ENCODE measurements at regions not wholly inside any gene's neighbourhood (a gene's known extent, or its start where the extent isn't known, plus 50 kb on each side); places are given as distances from the start of the nearest gene placed in this dataset.

GRCh38 chr2:20509301-20509769 lies 62.5 kb downstream of the RHOB start:
- DNase-seq (ENCODE audit: low read depth, low spot score) (no peak), FAIRE-seq (no peak)
- H3K9me1 ChIP-seq (ENCODE audit: control insufficient read depth, extremely low read depth, insufficient read depth, low read length), result no peaks in the 10 kb centered on the region
- no peaks in the 10 kb centered on the region for H3K79me2 ChIP-seq (ENCODE audit: control insufficient read depth, insufficient read depth, low read length)
- H3K4me1 ChIP-seq (ENCODE audit: control insufficient read depth, extremely low read depth, insufficient read depth, low read length), result peaks cover 30% of the 10 kb centered on the region
- peak overlapping the region; percentile 79 for H3K27ac ChIP-seq (ENCODE audit: control insufficient read depth, insufficient read depth, low read length)
- no peaks in the 10 kb centered on the region for H3K27me3 ChIP-seq (ENCODE audit: control insufficient read depth, extremely low read depth, insufficient read depth, low read length)
- TF ChIP-seq EZH2 (IDR thresholded peaks at IDR 0.05; ENCODE audit: low read length), result no peak
- TF ChIP-seq, protein P1, sequence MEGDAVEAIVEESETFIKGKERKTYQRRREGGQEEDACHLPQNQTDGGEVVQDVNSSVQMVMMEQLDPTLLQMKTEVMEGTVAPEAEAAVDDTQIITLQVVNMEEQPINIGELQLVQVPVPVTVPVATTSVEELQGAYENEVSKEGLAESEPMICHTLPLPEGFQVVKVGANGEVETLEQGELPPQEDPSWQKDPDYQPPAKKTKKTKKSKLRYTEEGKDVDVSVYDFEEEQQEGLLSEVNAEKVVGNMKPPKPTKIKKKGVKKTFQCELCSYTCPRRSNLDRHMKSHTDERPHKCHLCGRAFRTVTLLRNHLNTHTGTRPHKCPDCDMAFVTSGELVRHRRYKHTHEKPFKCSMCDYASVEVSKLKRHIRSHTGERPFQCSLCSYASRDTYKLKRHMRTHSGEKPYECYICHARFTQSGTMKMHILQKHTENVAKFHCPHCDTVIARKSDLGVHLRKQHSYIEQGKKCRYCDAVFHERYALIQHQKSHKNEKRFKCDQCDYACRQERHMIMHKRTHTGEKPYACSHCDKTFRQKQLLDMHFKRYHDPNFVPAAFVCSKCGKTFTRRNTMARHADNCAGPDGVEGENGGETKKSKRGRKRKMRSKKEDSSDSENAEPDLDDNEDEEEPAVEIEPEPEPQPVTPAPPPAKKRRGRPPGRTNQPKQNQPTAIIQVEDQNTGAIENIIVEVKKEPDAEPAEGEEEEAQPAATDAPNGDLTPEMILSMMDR (optimal IDR thresholded peaks at IDR 0.05 in 1 of 3, IDR thresholded peaks at IDR 0.05 in 1 of 3, conservative IDR thresholded peaks at IDR 0.05 in 1 of 3; ENCODE audit: extremely low read depth in 1 of 3, insufficient read depth in 2 of 3, low read length in 3 of 3), result no peak
- no peaks in the 10 kb centered on the region for H4K20me1 ChIP-seq (ENCODE audit: control insufficient read depth, extremely low read depth, insufficient read depth, low read length)
- no peaks in the 10 kb centered on the region for H3K9me3 ChIP-seq (ENCODE audit: control insufficient read depth, low read depth, low read length)
- dilution Hi-C loops (cut with MboI; ENCODE audit: extremely low pct_ligation_motif_present, low sequenced_read_pairs), result no loop called here
- no peak overlapping the region for H3K4me3 ChIP-seq (ENCODE audit: control insufficient read depth in 2 of 3, extremely low read depth in 1 of 3, insufficient read depth in 2 of 3, low read depth in 1 of 3, low read length in 3 of 3)
- no peak overlapping the region for H3K4me2 ChIP-seq (ENCODE audit: control insufficient read depth, extremely low read depth, insufficient read depth, low read depth, low read length)
- H2AFZ ChIP-seq (ENCODE audit: control insufficient read depth, low read length), result peak overlapping the region; percentile 6
- H3K9ac ChIP-seq (ENCODE audit: control insufficient read depth, extremely low read depth, insufficient read depth, low read length), result no peak overlapping the region
- no peaks in the 10 kb centered on the region for H3K36me3 ChIP-seq (ENCODE audit: control insufficient read depth in 2 of 2, extremely low read depth in 1 of 2, insufficient read depth in 2 of 2, low read length in 2 of 2)

GRCh38 chr2:20509770-20510490 lies 63.1 kb downstream of the RHOB start:
- H3K79me2 ChIP-seq (ENCODE audit: control insufficient read depth, insufficient read depth, low read length), result no peaks in the 10 kb centered on the region
- no peak for TF ChIP-seq EZH2 (IDR thresholded peaks at IDR 0.05; ENCODE audit: low read length)
- TF ChIP-seq, protein P1 (optimal IDR thresholded peaks at IDR 0.05 in 1 of 3, IDR thresholded peaks at IDR 0.05 in 1 of 3, conservative IDR thresholded peaks at IDR 0.05 in 1 of 3; ENCODE audit: extremely low read depth in 1 of 3, insufficient read depth in 2 of 3, low read length in 3 of 3), result no peak
- no peaks in the 10 kb centered on the region for H3K36me3 ChIP-seq (ENCODE audit: control insufficient read depth in 2 of 2, extremely low read depth in 1 of 2, insufficient read depth in 2 of 2, low read length in 2 of 2)
- H3K4me1 ChIP-seq (ENCODE audit: control insufficient read depth, extremely low read depth, insufficient read depth, low read length), result peaks cover 35% of the 10 kb centered on the region
- H3K9ac ChIP-seq (ENCODE audit: control insufficient read depth, extremely low read depth, insufficient read depth, low read length), result peak overlapping the region; percentile 68
- H3K9me3 ChIP-seq (ENCODE audit: control insufficient read depth, low read depth, low read length), result no peaks in the 10 kb centered on the region
- DNase-seq (ENCODE audit: low read depth, low spot score), result peak; percentile 82
- H3K27ac ChIP-seq (ENCODE audit: control insufficient read depth, insufficient read depth, low read length), result peak overlapping the region; percentile 79
- H4K20me1 ChIP-seq (ENCODE audit: control insufficient read depth, extremely low read depth, insufficient read depth, low read length), result no peaks in the 10 kb centered on the region
- H3K9me1 ChIP-seq (ENCODE audit: control insufficient read depth, extremely low read depth, insufficient read depth, low read length), result no peaks in the 10 kb centered on the region
- dilution Hi-C loops (cut with MboI; ENCODE audit: extremely low pct_ligation_motif_present, low sequenced_read_pairs), result no loop called here
- peak; percentile 48 for FAIRE-seq
- peak overlapping the region; percentile 78 for H3K4me2 ChIP-seq (ENCODE audit: control insufficient read depth, extremely low read depth, insufficient read depth, low read depth, low read length)
- H3K27me3 ChIP-seq (ENCODE audit: control insufficient read depth, extremely low read depth, insufficient read depth, low read length), result no peaks in the 10 kb centered on the region
- H3K4me3 ChIP-seq (ENCODE audit: control insufficient read depth in 2 of 3, extremely low read depth in 1 of 3, insufficient read depth in 2 of 3, low read depth in 1 of 3, low read length in 3 of 3), result peak overlapping the region; percentile 8 to 49 (median 46)
- peak overlapping the region; percentile 77 for H2AFZ ChIP-seq (ENCODE audit: control insufficient read depth, low read length)

Measured in keratinocyte (primary cell).